Stimulated activated effector memory CD8-positive, alpha-beta T cell treated with anti-CD3 and anti-CD28 coated beads, Interleukin-12 subunit alpha, Interleukin-12 subunit beta, amount 100 ng/mL, for 72 hours (primary cell): ENCODE measurements at regions not wholly inside any gene's neighbourhood (a gene's known extent, or its start where the extent isn't known, plus 50 kb on each side); places are given as distances from the start of the nearest gene placed in this dataset.

Source experiments
- ATAC-seq: fragments of 150-1000 bp; cut with Tn5 transposase; 2 replicates; pipeline ENCODE4 v1.10.0; 2021
- DNase-seq, 2 donors: peaks; one replicate each; pipeline ENCODE4 v3.0.0; 2021 to 2022; ENCODE audit warnings: low spot score in 2 of 2
- H3K27ac Mint-ChIP-seq: one replicate; pipeline ENCODE4 v1.8.0; 2022; ENCODE audit warnings: mild to moderate bottlenecking, mixed read lengths
- H3K36me3 Mint-ChIP-seq: one replicate; pipeline ENCODE4 v1.8.0; 2022; ENCODE audit warnings: mild to moderate bottlenecking, mixed read lengths
- H3K4me1 Mint-ChIP-seq: one replicate; pipeline ENCODE4 v1.8.0; 2022; ENCODE audit warnings: mixed read lengths
- H3K4me3 Mint-ChIP-seq: one replicate; pipeline ENCODE4 v1.8.0; 2022; ENCODE audit warnings: mild to moderate bottlenecking, mixed read lengths
- H3K9me3 Mint-ChIP-seq: one replicate; pipeline ENCODE4 v1.8.0; 2022; ENCODE audit warnings: mixed read lengths

GRCh38 chr13:44160591-44161191 lies 212.9 kb upstream of the SERP2 start:
- no peaks in the 10 kb centered on the region for H3K4me1 Mint-ChIP-seq
- no peak for ATAC-seq
- no peaks in the 10 kb centered on the region for H3K9me3 Mint-ChIP-seq
- no peak overlapping the region for H3K4me3 Mint-ChIP-seq
- peak in 1 of 2 donors; percentile 35 for DNase-seq
- no peaks in the 10 kb centered on the region for H3K36me3 Mint-ChIP-seq
- no peak overlapping the region for H3K27ac Mint-ChIP-seq

- Mint-ChIP-seq H3K27ac (no peak overlapping the region), H3K4me3 (no peak overlapping the region), H3K4me1 (no peaks in the 10 kb centered on the region), H3K36me3 (no peaks in the 10 kb centered on the region), H3K9me3 (no peaks in the 10 kb centered on the region)
- peak in 1 of 2 donors; percentile 22 for DNase-seq
- ATAC-seq: no peak
Observed at GRCh38 chr13:44163108-44163507, 210.5 kb upstream of the SERP2 start.

- Mint-ChIP-seq H3K9me3 (no peaks in the 10 kb centered on the region), H3K4me1 (no peaks in the 10 kb centered on the region), H3K36me3 (no peaks in the 10 kb centered on the region), H3K27ac (no peak overlapping the region), H3K4me3 (no peak overlapping the region)
- DNase-seq: peak in 1 of 2 donors; percentile 20
- no peak for ATAC-seq
Observed at GRCh38 chr13:44165221-44165888, 208.3 kb upstream of the SERP2 start.

- no peaks in the 10 kb centered on the region for H3K4me1 Mint-ChIP-seq
Observed at GRCh38 chr13:44165889-44166496, 207.6 kb upstream of the SERP2 start.

GRCh38 chr13:44169018-44169911 lies 204.4 kb upstream of the SERP2 start:
- DNase-seq (no peak), ATAC-seq (no peak)
- no peak overlapping the region for H3K27ac Mint-ChIP-seq
- no peak overlapping the region for H3K4me3 Mint-ChIP-seq
- H3K9me3 Mint-ChIP-seq: no peaks in the 10 kb centered on the region
- H3K4me1 Mint-ChIP-seq: no peaks in the 10 kb centered on the region
- H3K36me3 Mint-ChIP-seq: no peaks in the 10 kb centered on the region

More at GRCh38 chr13:44165889-44166496, 207.6 kb upstream of the SERP2 start:
- Mint-ChIP-seq H3K27ac (no peak overlapping the region), H3K4me3 (no peak overlapping the region), H3K36me3 (no peaks in the 10 kb centered on the region), H3K9me3 (no peaks in the 10 kb centered on the region)
- ATAC-seq (no peak), DNase-seq (no peak)

GRCh38 chr13:44170731-44171130 lies 202.9 kb upstream of the SERP2 start:
- no peaks in the 10 kb centered on the region for H3K36me3 Mint-ChIP-seq
- H3K4me3 Mint-ChIP-seq: no peak overlapping the region
- no peak overlapping the region for H3K27ac Mint-ChIP-seq
- ATAC-seq (no peak), DNase-seq (no peak)
- no peaks in the 10 kb centered on the region for H3K4me1 Mint-ChIP-seq
- no peaks in the 10 kb centered on the region for H3K9me3 Mint-ChIP-seq

GRCh38 chr13:44171156-44171555 lies 202.5 kb upstream of the SERP2 start:
- no peaks in the 10 kb centered on the region for H3K4me1 Mint-ChIP-seq
- ATAC-seq: no peak

GRCh38 chr13:44171861-44172260 lies 201.8 kb upstream of the SERP2 start:
- Mint-ChIP-seq H3K4me1 (no peaks in the 10 kb centered on the region), H3K36me3 (no peaks in the 10 kb centered on the region), H3K4me3 (no peak overlapping the region), H3K27ac (no peak overlapping the region), H3K9me3 (no peaks in the 10 kb centered on the region)
- ATAC-seq (no peak), DNase-seq (peak in 1 of 2 donors; percentile 25)

More at GRCh38 chr13:44171156-44171555, 202.5 kb upstream of the SERP2 start:
- Mint-ChIP-seq H3K4me3 (no peak overlapping the region), H3K27ac (no peak overlapping the region), H3K36me3 (no peaks in the 10 kb centered on the region), H3K9me3 (no peaks in the 10 kb centered on the region)
- peak in 1 of 2 donors; percentile 26 for DNase-seq

- H3K27ac Mint-ChIP-seq: no peak overlapping the region
- H3K36me3 Mint-ChIP-seq: no peaks in the 10 kb centered on the region
- ATAC-seq (no peak), DNase-seq (peak in 1 of 2 donors; percentile 43)
- H3K4me3 Mint-ChIP-seq: no peak overlapping the region
- H3K9me3 Mint-ChIP-seq: no peaks in the 10 kb centered on the region
- H3K4me1 Mint-ChIP-seq: no peaks in the 10 kb centered on the region
Observed at GRCh38 chr13:44172281-44172810, 201.3 kb upstream of the SERP2 start.

- no peaks in the 10 kb centered on the region for H3K36me3 Mint-ChIP-seq
- no peaks in the 10 kb centered on the region for H3K9me3 Mint-ChIP-seq
- no peaks in the 10 kb centered on the region for H3K4me1 Mint-ChIP-seq
- DNase-seq (peak in 1 of 2 donors; percentile 40), ATAC-seq (peak; percentile 55)
- H3K4me3 Mint-ChIP-seq: no peak overlapping the region
- no peak overlapping the region for H3K27ac Mint-ChIP-seq
Observed at GRCh38 chr13:44174769-44175425, 198.7 kb upstream of the SERP2 start.

GRCh38 chr13:44176173-44176572 lies 197.5 kb upstream of the SERP2 start:
- no peaks in the 10 kb centered on the region for H3K9me3 Mint-ChIP-seq
- no peaks in the 10 kb centered on the region for H3K36me3 Mint-ChIP-seq
- H3K27ac Mint-ChIP-seq: no peak overlapping the region
- H3K4me1 Mint-ChIP-seq: no peaks in the 10 kb centered on the region
- no peak overlapping the region for H3K4me3 Mint-ChIP-seq
- DNase-seq (no peak), ATAC-seq (no peak)

- DNase-seq: no peak
- Mint-ChIP-seq H3K4me1 (no peaks in the 10 kb centered on the region), H3K9me3 (no peaks in the 10 kb centered on the region), H3K4me3 (no peak overlapping the region), H3K36me3 (no peaks in the 10 kb centered on the region), H3K27ac (no peak overlapping the region)
- no peak for ATAC-seq
Observed at GRCh38 chr13:44180876-44181536, 192.6 kb upstream of the SERP2 start.

GRCh38 chr13:44181931-44182330 lies 191.7 kb upstream of the SERP2 start:
- no peaks in the 10 kb centered on the region for H3K4me1 Mint-ChIP-seq
- H3K9me3 Mint-ChIP-seq: no peaks in the 10 kb centered on the region
- H3K36me3 Mint-ChIP-seq: no peaks in the 10 kb centered on the region
- H3K27ac Mint-ChIP-seq: no peak overlapping the region
- ATAC-seq: no peak
- no peak overlapping the region for H3K4me3 Mint-ChIP-seq
- no peak for DNase-seq

- Mint-ChIP-seq H3K4me3 (no peak overlapping the region), H3K36me3 (no peaks in the 10 kb centered on the region), H3K27ac (no peak overlapping the region), H3K4me1 (no peaks in the 10 kb centered on the region), H3K9me3 (no peaks in the 10 kb centered on the region)
- DNase-seq (no peak), ATAC-seq (no peak)
Observed at GRCh38 chr13:44184740-44185139, 188.9 kb upstream of the SERP2 start.
